Psoas muscle (tissue), 7 donors: ENCODE measurements at regions not wholly inside any gene's neighbourhood (a gene's known extent, or its start where the extent isn't known, plus 50 kb on each side); places are given as distances from the start of the nearest gene placed in this dataset.

Experiments used
- ATAC-seq, 4 donors: fragments of 200-7000 bp; cut with Tn5 transposase; one replicate each; pipeline ENCODE4 v1.9.1; 2020; ENCODE audit warnings: moderate library complexity in 3 of 4, mild to moderate bottlenecking in 2 of 4
- DNase-seq, 2 donors: peaks; one replicate each; pipeline ENCODE4 v3.0.0-alpha.2; 2020
- H3K27ac ChIP-seq: fragments of 200-600 bp; one replicate; pipeline ENCODE4 v1.8.0; 2022
- H3K27me3 ChIP-seq, 3 donors: fragments of 200-600 bp in 1 of 3; one replicate each; pipeline versions ENCODE4 v1.6.1 to v1.8.0; 2013 to 2022; ENCODE audit warnings: low read length in 2 of 3, mild to moderate bottlenecking in 2 of 3, moderate library complexity in 1 of 3; ENCODE audit not compliant: insufficient read depth in 3 of 3
- H3K36me3 ChIP-seq, 2 donors: fragments of 200-600 bp in 1 of 2; one replicate each; pipeline versions ENCODE4 v1.6.1 to v1.8.0; 2013 to 2022; ENCODE audit warnings: low read depth in 1 of 2, mild to moderate bottlenecking in 1 of 2, moderate library complexity in 1 of 2; ENCODE audit not compliant: insufficient read depth in 1 of 2
- H3K4me1 ChIP-seq: fragments of 200-600 bp; one replicate; pipeline ENCODE4 v1.8.0; 2022
- H3K4me3 ChIP-seq: fragments of 200-600 bp; one replicate; pipeline ENCODE4 v1.8.0; 2022; ENCODE audit warnings: mild to moderate bottlenecking
- H3K9me3 ChIP-seq: fragments of 200-600 bp; one replicate; pipeline ENCODE4 v1.8.0; 2022
- CTCF ChIP-seq: fragments of 200-600 bp; IDR thresholded peaks from one replicate; pipeline ENCODE4 v1.8.0; 2022; ENCODE audit warnings: antibody characterized with exemption
- WGBS, 3 donors: extraction: QIAGEN DNeasy Blood & Tissue Kit; methylation state at CpG; one replicate each; pipeline versions ENCODE4 v1.1.6 to v1.1.7; 2013; 5-methylcytosine and 5-hydroxymethylcytosine counted together
- intact Hi-C, 2 donors: fragments of 100-400 bp; cut with DNase I; formaldehyde crosslinking; loops; one replicate each; pipeline versions ENCODE4 v1.11.0 to v1.14.2; 2022
- donor health status: healthy with polysubstance abuse.
- donor health status: DM: no; HTN: no; CAD: no; lungs with moderate emphysema.
- donor health status: Bipolar disorder and iron deficiency.
- donor health status: healthy.
- donor health status: DM: yes; HTN: yes; CAD: no.
- donor health status: DM: no; HTN: no; CAD: no.
- donor health status: DM: yes; HTN: yes; CAD: no.

GRCh38 chr5:21209409-21209808 lies 1221.4 kb upstream of the CDH18 start:
- no peak for TF ChIP-seq CTCF
- Histone ChIP-seq H3K27me3 (no peaks in the 10 kb centered on the region), H3K9me3 (no peaks in the 10 kb centered on the region), H3K4me1 (no peaks in the 10 kb centered on the region), H3K4me3 (no peak overlapping the region), H3K36me3 (no peaks in the 10 kb centered on the region), H3K27ac (no peak overlapping the region)
- 84 to 89% (median 86%) methylated on average over 2 of the region's 2 CpGs for WGBS, 3 donors
- DNase-seq (no peak), ATAC-seq (no peak)
- intact Hi-C loops, result no loop called here

- TF ChIP-seq CTCF, result no peak
- H3K9me3 ChIP-seq, result no peaks in the 10 kb centered on the region
- DNase-seq, result no peak
- no peak overlapping the region for H3K27ac ChIP-seq
- H3K36me3 ChIP-seq, result no peaks in the 10 kb centered on the region
- ATAC-seq, result no peak
- WGBS, 3 donors, result 35 to 61% (median 54%) methylated on average over 2 of the region's 2 CpGs
- no peak overlapping the region for H3K4me3 ChIP-seq
- intact Hi-C loops, result no loop called here
- no peaks in the 10 kb centered on the region for H3K4me1 ChIP-seq
- H3K27me3 ChIP-seq, result no peaks in the 10 kb centered on the region
These were observed 1211.1 kb upstream of the CDH18 start for GRCh38 chr5:21199087-21199486.

- ATAC-seq, result no peak
- Histone ChIP-seq H3K9me3 (no peaks in the 10 kb centered on the region), H3K4me1 (no peaks in the 10 kb centered on the region), H3K4me3 (no peak overlapping the region), H3K27me3 (no peaks in the 10 kb centered on the region), H3K27ac (no peak overlapping the region), H3K36me3 (no peaks in the 10 kb centered on the region)
- no peak for DNase-seq
- TF ChIP-seq CTCF, result no peak
- intact Hi-C loops, result no loop called here
- WGBS, 3 donors, result 58 to 69% (median 66%) methylated on average over 4 of the region's 4 CpGs
These were observed 1207.1 kb upstream of the CDH18 start for GRCh38 chr5:21195145-21195544.

- 63 to 82% (median 71%) methylated on average over 5 of the region's 5 CpGs for WGBS, 3 donors
- DNase-seq, result no peak
These were observed 1197.5 kb upstream of the CDH18 start for GRCh38 chr5:21185536-21185935.

More at GRCh38 chr5:21185536-21185935, 1197.5 kb upstream of the CDH18 start:
- no peaks in the 10 kb centered on the region for H3K9me3 ChIP-seq
- no peaks in the 10 kb centered on the region for H3K4me1 ChIP-seq
- no peak overlapping the region for H3K27ac ChIP-seq
- H3K36me3 ChIP-seq, result no peaks in the 10 kb centered on the region
- H3K27me3 ChIP-seq, result no peaks in the 10 kb centered on the region
- no peak overlapping the region for H3K4me3 ChIP-seq
- no peak for ATAC-seq
- TF ChIP-seq CTCF, result no peak
- intact Hi-C loops, result no loop called here
